GM19099 (cell line): ENCODE measurements at regions not wholly inside any gene's neighbourhood (a gene's known extent, or its start where the extent isn't known, plus 50 kb on each side); places are given as distances from the start of the nearest gene placed in this dataset.

Experiments used
- POLR2A ChIP-seq: IDR thresholded peaks from 3 replicates; pipeline ENCODE4 v1.6.1; 2011; ENCODE audit warnings: low read depth; ENCODE audit not compliant: insufficient read length; ENCODE audit errors: extremely low read depth

- TF ChIP-seq POLR2A: no peak
These were observed 50.0 kb upstream of the TRPM1 start for GRCh38 chr15:31151301-31152233.

GRCh38 chr15:31153531-31153930 lies 52.0 kb upstream of the TRPM1 start:
- TF ChIP-seq POLR2A: no peak

DNA sequence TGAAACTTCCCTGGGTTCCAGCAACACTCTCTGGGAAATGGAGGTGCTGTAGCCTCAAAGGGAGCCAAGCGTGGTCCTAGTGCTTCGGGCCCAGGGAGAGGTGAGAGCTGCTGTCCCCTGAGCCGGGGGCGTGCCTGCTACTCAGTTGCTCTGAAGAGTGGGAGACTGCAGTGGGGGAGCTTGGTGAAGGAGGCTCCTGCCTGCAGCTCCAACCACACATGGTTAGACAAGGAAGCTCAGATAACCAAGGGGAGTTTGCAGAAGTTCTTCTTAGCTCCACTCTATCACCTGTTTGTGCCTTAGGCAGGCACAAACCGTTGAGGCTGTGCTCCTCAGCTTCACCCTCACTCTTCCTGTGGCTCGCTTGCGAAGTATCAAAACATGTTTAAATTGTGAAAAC lies 53.6 kb upstream of the TRPM1 start:
- TF ChIP-seq POLR2A: no peak

DNA sequence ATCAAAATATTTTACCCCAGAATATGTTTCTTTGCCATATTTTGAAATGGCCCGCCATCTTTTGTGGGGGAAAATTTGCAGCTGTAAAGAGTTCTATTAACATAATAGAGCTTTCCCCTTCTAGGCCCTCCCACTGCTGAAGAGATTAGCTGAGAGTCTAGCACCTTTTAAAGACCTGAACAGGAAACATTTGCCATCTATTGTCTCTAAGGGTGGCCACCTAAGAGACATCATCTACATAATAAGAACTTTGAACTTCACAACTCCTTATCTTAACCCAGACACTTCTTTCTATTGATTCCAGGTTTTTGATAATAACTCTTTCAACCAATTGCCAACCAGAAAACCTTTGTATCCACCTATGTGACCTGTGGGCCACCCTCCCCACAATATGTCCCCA lies 54.7 kb upstream of the TRPM1 start:
- no peak for TF ChIP-seq POLR2A

DNA sequence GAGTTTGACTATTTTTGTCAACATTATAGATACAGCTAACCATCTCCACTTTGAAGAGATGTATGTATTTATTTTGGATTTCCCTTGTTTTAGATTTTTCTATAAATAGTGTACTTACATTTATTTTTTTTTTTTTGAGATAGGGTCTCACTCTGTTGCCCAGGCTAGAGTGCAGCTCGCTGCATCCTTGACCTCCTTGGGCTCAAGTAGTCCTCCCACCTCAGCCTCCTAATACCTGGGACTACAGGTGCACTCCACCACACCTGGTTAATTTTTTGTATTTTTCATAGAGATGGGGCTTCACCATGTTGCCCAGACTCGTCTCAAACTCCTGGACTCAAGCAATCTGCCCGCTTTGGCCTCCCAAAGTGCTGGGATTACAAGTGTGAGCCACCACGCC lies 55.3 kb upstream of the TRPM1 start:
- no peak for TF ChIP-seq POLR2A

- no peak for TF ChIP-seq POLR2A
These were observed 56.1 kb upstream of the TRPM1 start for GRCh38 chr15:31157644-31158069.

DNA sequence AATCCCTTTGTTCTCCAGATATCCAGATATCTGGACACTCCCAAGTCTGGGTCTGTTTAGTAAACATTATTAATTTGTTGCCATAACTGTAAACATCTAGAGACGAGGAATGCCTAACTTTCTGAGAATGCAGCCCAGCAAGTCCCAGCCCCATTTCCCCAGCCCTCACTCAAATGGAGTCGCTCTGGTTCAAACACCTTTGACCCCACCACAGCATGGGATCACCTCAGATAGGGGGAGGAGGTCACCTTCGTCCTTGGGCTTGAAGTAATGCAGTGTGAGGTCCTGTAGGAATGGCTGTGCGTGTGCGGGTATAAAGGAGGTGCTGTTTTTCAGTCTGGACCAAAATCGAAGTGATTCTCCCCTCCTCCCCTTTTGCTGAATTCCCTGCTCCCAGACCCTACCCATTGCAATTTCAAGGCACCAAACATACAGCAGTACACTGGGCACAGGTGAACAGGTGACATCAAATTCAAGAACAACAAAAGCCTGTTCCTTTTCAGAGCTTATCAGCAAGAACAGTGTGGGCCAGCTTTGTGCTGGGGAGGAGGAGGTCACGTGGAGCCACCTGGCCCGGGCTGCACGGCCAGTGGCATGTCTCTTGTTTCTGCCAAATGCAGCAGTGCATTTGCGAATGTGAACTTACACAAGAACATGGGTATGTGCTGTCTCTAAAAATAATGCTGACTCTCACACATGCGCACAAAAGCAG lies 57.5 kb upstream of the TRPM1 start:
- TF ChIP-seq POLR2A: no peak

DNA sequence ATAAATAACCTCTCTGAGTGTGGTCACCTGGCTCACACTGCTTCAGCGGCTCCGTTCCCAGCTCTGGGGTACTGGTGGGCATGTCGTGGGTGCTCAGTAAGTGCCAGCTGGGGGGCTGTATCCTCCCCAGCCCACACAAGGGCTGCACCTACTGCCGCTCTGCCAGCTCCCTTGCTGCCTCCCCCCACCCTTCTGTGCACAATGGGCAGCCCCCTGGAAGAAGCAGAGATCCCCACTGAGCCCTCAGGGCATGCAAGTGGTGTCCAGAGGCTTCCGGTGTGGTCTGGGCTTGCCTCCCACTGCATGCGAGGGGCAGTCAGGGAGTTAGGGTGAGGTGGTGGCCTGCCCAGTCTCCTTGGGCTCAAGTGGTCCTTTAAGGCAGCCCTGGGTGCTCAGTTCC lies 58.3 kb upstream of the TRPM1 start:
- no peak for TF ChIP-seq POLR2A

- TF ChIP-seq POLR2A: no peak
These were observed 58.8 kb upstream of the TRPM1 start for GRCh38 chr15:31160297-31160696.

- no peak for TF ChIP-seq POLR2A
These were observed 59.4 kb upstream of the TRPM1 start for GRCh38 chr15:31160740-31161495.

GRCh38 chr15:31161951-31162350 lies 60.4 kb upstream of the TRPM1 start:
- no peak for TF ChIP-seq POLR2A

DNA sequence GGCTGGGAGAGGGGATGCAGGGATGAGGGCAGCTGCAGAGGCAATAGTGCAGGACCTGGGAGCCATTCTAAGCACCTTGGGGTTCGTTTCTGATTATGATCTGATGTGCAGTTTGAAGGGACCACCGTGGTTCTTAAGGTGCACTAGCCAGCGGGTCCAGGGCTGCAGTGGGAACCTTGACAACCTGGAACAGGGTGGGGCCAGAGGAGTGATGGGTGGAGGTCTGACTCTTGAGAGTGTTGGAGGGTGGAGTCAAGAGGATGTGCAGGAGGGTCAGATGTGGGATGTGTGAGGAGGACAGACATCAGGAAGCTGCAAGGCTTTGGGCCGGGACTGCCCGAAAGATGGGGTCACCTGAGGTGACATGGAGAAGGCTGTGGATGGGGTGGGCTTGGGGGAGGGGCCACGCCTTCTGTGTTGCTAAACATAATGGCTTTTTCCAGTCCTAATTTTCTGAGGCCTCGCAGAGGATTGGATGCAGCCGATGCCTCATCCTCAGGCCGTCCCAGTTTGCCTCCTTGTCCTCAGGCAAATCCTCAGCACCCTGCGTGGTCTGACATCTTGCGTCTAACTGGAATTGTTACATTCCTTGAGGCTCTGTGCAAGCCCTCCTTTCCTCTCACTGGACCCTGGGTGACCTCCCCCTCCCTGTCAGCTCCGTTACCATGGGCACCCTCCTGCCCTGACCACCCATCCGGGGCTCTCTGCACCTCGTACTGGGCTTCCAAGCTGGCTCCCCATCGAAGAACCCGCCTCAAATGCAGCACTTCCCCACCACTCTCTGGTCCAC lies 61.4 kb upstream of the TRPM1 start:
- no peak for TF ChIP-seq POLR2A

- no peak for TF ChIP-seq POLR2A
These were observed 62.4 kb upstream of the TRPM1 start for GRCh38 chr15:31163769-31164572.

GRCh38 chr15:31164573-31164912 lies 63.0 kb upstream of the TRPM1 start:
- no peak for TF ChIP-seq POLR2A
